A673 (cell line): ENCODE measurements at regions not wholly inside any gene's neighbourhood (a gene's known extent, or its start where the extent isn't known, plus 50 kb on each side); places are given as distances from the start of the nearest gene placed in this dataset.

Source experiments
- BruUV-seq: library from RNA; stranded (reverse); fragments of 400-500 nt; replicated peaks from 2 replicates; lab custom pipeline; 2021; lab: Mats Ljungman, UMichigan
- CTCF ChIA-PET: fragments of 300-600 bp; sonication (Branson Sonifier 250); formaldehyde crosslinking; loops from one replicate; lab custom pipeline; 2022; ENCODE audit warnings: antibody characterized with exemption; lab: Charles Lee
- POLR2A ChIA-PET: fragments of 300-600 bp; sonication (Branson Sonifier 250); formaldehyde crosslinking; loops from one replicate; lab custom pipeline; 2022; ENCODE audit warnings: antibody characterized with exemption; ENCODE audit not compliant: low non-redundant PET; lab: Charles Lee
- DNase-seq: peaks from one replicate; pipeline ENCODE4 v3.0.0-alpha.2; 2015; ENCODE audit warnings: low spot score
- H3K27ac ChIP-seq: fragments of 200-600 bp; sonication (generic); 2 replicates; pipeline ENCODE4 v1.5.1; 2016; ENCODE audit warnings: mixed run types, low read depth, mild to moderate bottlenecking, mixed read lengths, antibody characterized with exemption, low read length; ENCODE audit not compliant: poor library complexity, severe bottlenecking
- H3K27me3 ChIP-seq: fragments of 200-600 bp; sonication (generic); replicated peaks from 2 replicates; pipeline ENCODE4 v1.6.1; 2017; ENCODE audit warnings: mixed run types, low read depth, mild to moderate bottlenecking, mixed read lengths, antibody characterized with exemption, low read length; ENCODE audit not compliant: insufficient read depth, poor library complexity
- H3K36me3 ChIP-seq: fragments of 200-600 bp; sonication (generic); 2 replicates; pipeline ENCODE4 v1.6.1; 2016; ENCODE audit warnings: mixed run types, mild to moderate bottlenecking, mixed read lengths, antibody characterized with exemption, low read length; ENCODE audit not compliant: insufficient read depth, poor library complexity, severe bottlenecking
- H3K4me1 ChIP-seq: fragments of 200-600 bp; sonication (generic); 2 replicates; pipeline ENCODE4 v1.6.1; 2017; ENCODE audit warnings: mixed run types, mild to moderate bottlenecking, mixed read lengths, antibody characterized with exemption, low read length; ENCODE audit not compliant: insufficient read depth, poor library complexity, severe bottlenecking
- H3K4me3 ChIP-seq: fragments of 200-600 bp; sonication (generic); 2 replicates; pipeline ENCODE4 v1.5.1; 2016; ENCODE audit warnings: low read depth, mixed run types, mild to moderate bottlenecking, mixed read lengths, low read length; ENCODE audit not compliant: poor library complexity, severe bottlenecking
- H3K9me3 ChIP-seq: fragments of 200-600 bp; sonication (generic); 2 replicates; pipeline ENCODE4 v1.6.1; 2016; ENCODE audit warnings: mixed run types, low read depth, mild to moderate bottlenecking, mixed read lengths, antibody characterized with exemption, low read length; ENCODE audit not compliant: poor library complexity, severe bottlenecking
- CTCF ChIP-seq: fragments of 300-800, 200-600 bp; sonication (generic); conservative IDR thresholded peaks from 2 replicates; pipeline ENCODE4 v1.5.1; 2017; ENCODE audit warnings: low read depth, mild to moderate bottlenecking, antibody characterized with exemption, low read length, moderate library complexity, mixed read lengths
- EZH2 ChIP-seq: fragments of 200-600 bp; sonication (generic); IDR thresholded peaks from 2 replicates; pipeline ENCODE4 v1.6.1; 2017; ENCODE audit warnings: borderline replicate concordance, low read depth, mild to moderate bottlenecking, mixed read lengths, antibody characterized with exemption, low read length; ENCODE audit not compliant: poor library complexity, severe bottlenecking
- intact Hi-C: fragments of 100-400 bp; cut with micrococcal nuclease; formaldehyde crosslinking; loops from one replicate; pipeline ENCODE4 v1.10.0; 2022; ENCODE audit not compliant: unreplicated experiment

DNA sequence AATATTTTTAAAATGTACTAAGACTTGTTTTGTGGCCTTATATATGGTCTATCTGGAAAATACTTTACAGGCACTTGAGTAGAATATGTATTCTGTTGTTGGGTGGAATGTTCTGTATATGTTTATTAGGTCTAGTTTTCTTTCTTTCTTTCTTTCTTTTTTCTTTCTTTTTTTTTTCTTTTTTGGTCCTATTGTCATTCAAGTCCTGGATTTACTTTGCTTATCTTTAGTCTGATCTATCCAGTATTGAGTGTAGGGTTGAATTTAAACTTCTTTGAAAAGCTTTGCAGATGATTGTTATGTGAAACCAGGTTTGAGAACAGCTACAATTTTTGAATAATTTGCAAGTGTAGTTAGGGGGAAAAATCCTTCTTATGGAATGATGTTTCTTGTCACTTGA is 67.1 kb upstream of the GRIK2 start:
- no TSS peak for BruUV-seq
- Histone ChIP-seq H3K27ac (no peak overlapping the region), H3K9me3 (no peaks in the 10 kb centered on the region), H3K27me3 (no peaks in the 10 kb centered on the region), H3K4me1 (no peaks in the 10 kb centered on the region), H3K4me3 (no peak overlapping the region), H3K36me3 (no peaks in the 10 kb centered on the region)
- intact Hi-C loops, result no loop called here
- CTCF ChIA-PET, result no interaction called here
- POLR2A ChIA-PET, result no interaction called here
- DNase-seq, result no peak
- TF ChIP-seq EZH2 (no peak), CTCF (no peak)

- Histone ChIP-seq H3K9me3 (no peaks in the 10 kb centered on the region), H3K36me3 (no peaks in the 10 kb centered on the region), H3K27ac (no peak overlapping the region), H3K4me1 (no peaks in the 10 kb centered on the region), H3K4me3 (no peak overlapping the region), H3K27me3 (no peaks in the 10 kb centered on the region)
- CTCF ChIA-PET, result no interaction called here
- no peak for TF ChIP-seq EZH2
- no peak for TF ChIP-seq CTCF
- POLR2A ChIA-PET, result no interaction called here
- BruUV-seq, result no TSS peak
- intact Hi-C loops, result no loop called here
- no peak for DNase-seq
Measured at GRCh38 chr6:101341926-101342325, 51.6 kb upstream of the GRIK2 start.
